ENCODE measurements at regions not wholly inside any gene's neighbourhood (a gene's known extent, or its start where the extent isn't known, plus 50 kb on each side); places are given as distances from the start of the nearest gene placed in this dataset.

DNA sequence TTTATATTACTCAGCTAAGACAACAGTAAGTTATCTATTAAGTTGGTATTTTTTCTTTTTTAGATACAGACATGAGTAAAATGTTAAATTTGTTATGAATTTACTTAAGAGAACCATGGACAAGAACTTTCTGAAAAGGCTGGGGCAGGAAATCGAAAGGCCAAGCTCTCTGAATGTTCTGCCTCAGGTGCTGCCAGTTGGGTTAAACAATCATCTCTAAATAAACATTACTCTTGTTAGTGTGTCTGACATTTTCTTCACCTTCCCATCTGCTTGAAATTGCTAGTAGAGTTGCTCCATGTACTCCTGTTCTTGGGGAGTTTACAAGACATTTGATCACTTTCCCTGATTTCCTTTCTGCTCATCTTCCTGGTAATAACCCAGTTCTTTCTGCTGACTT is 87.5 kb downstream of the ANKRD7 start:
- H3K4me1 ChIP-seq (ENCODE audit: insufficient read depth, low read length, poor library complexity, severe bottlenecking): peaks cover 36% of the 10 kb centered on the region
- no peaks in the 10 kb centered on the region for H3K27me3 ChIP-seq (ENCODE audit: insufficient read depth, low read length, poor library complexity, severe bottlenecking)
- peaks cover 12% of the 10 kb centered on the region; the same call in 1 of the 2 replicates for H3K9me3 ChIP-seq (ENCODE audit: insufficient read depth, low read depth, low read length)
- 0 out of 2 replicates have a peak, but pooled peaks cover 12% of the 10 kb centered on the region for H3F3A ChIP-seq (ENCODE audit: low read depth)
- peak overlapping the region; percentile 63 for H3K4me2 ChIP-seq (ENCODE audit: low read depth, low read length, poor library complexity, severe bottlenecking)
- peak overlapping the region; percentile 48 for H3K4me3 ChIP-seq (ENCODE audit: low read length, poor library complexity, severe bottlenecking)
- peak overlapping the region; percentile 61 for H3K9ac ChIP-seq (ENCODE audit: low read depth, low read length, poor library complexity, severe bottlenecking)
- no peaks in the 10 kb centered on the region for H3K9me2 ChIP-seq (replicated peaks; ENCODE audit: low read depth, low read length)
- no peaks in the 10 kb centered on the region for H4K20me1 ChIP-seq (ENCODE audit: insufficient read depth, low read length, poor library complexity, severe bottlenecking)
- H3K36me3 ChIP-seq (ENCODE audit: insufficient read depth, low read length): peaks cover 4% of the 10 kb centered on the region; the same call in 1 of the 2 replicates
- no peaks in the 10 kb centered on the region for H3K79me2 ChIP-seq (ENCODE audit: insufficient read depth, low read length)
- H2AFZ ChIP-seq (ENCODE audit: low read length): 0 out of 2 replicates have a peak overlapping the region, but pooled peaks have one; percentile 5
- TF ChIP-seq EZH2phosphoT487 (IDR thresholded peaks at IDR 0.05; ENCODE audit: borderline replicate concordance): no peak
- TF ChIP-seq, protein P1, sequence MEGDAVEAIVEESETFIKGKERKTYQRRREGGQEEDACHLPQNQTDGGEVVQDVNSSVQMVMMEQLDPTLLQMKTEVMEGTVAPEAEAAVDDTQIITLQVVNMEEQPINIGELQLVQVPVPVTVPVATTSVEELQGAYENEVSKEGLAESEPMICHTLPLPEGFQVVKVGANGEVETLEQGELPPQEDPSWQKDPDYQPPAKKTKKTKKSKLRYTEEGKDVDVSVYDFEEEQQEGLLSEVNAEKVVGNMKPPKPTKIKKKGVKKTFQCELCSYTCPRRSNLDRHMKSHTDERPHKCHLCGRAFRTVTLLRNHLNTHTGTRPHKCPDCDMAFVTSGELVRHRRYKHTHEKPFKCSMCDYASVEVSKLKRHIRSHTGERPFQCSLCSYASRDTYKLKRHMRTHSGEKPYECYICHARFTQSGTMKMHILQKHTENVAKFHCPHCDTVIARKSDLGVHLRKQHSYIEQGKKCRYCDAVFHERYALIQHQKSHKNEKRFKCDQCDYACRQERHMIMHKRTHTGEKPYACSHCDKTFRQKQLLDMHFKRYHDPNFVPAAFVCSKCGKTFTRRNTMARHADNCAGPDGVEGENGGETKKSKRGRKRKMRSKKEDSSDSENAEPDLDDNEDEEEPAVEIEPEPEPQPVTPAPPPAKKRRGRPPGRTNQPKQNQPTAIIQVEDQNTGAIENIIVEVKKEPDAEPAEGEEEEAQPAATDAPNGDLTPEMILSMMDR (conservative IDR thresholded peaks at IDR 0.05; ENCODE audit: low read length): no peak

DNA sequence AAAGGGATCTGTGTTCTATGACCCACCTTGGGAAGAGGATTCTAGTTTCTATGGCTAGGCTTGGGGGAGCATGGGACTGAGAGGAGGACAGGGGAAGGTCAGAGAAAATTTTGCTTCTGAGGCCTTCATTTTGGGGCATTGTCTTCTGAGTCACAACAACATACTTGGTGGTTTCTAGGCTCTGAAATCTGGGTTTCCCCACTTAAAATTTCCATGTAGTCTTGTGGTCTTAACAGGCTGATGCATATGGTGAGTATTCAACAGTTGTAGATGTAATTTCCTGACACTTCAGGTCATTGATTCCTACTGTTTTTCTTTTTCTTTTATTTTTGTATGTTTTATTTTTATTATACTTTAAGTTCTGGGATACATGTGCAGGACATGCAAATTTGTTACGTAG is 88.5 kb downstream of the ANKRD7 start:
- peak overlapping the region; percentile 14 for H3K4me2 ChIP-seq (ENCODE audit: low read depth, low read length, poor library complexity, severe bottlenecking)
- H3K36me3 ChIP-seq (ENCODE audit: insufficient read depth, low read length): peaks cover 4% of the 10 kb centered on the region; the same call in 1 of the 2 replicates
- H4K20me1 ChIP-seq (ENCODE audit: insufficient read depth, low read length, poor library complexity, severe bottlenecking): no peaks in the 10 kb centered on the region
- no peaks in the 10 kb centered on the region for H3K9me2 ChIP-seq (replicated peaks; ENCODE audit: low read depth, low read length)
- TF ChIP-seq EZH2phosphoT487 (IDR thresholded peaks at IDR 0.05; ENCODE audit: borderline replicate concordance): no peak
- TF ChIP-seq, protein P1 (conservative IDR thresholded peaks at IDR 0.05; ENCODE audit: low read length): no peak
- H3K4me3 ChIP-seq (ENCODE audit: low read length, poor library complexity, severe bottlenecking): no peak overlapping the region
- H3F3A ChIP-seq (ENCODE audit: low read depth): 0 out of 2 replicates have a peak, but pooled peaks cover 12% of the 10 kb centered on the region
- no peak overlapping the region for H2AFZ ChIP-seq (ENCODE audit: low read length)
- H3K79me2 ChIP-seq (ENCODE audit: insufficient read depth, low read length): no peaks in the 10 kb centered on the region
- H3K9ac ChIP-seq (ENCODE audit: low read depth, low read length, poor library complexity, severe bottlenecking): peak overlapping the region; percentile 61
- H3K4me1 ChIP-seq (ENCODE audit: insufficient read depth, low read length, poor library complexity, severe bottlenecking): peaks cover 36% of the 10 kb centered on the region
- H3K27me3 ChIP-seq (ENCODE audit: insufficient read depth, low read length, poor library complexity, severe bottlenecking): no peaks in the 10 kb centered on the region
- peaks cover 12% of the 10 kb centered on the region; the same call in 1 of the 2 replicates for H3K9me3 ChIP-seq (ENCODE audit: insufficient read depth, low read depth, low read length)

DNA sequence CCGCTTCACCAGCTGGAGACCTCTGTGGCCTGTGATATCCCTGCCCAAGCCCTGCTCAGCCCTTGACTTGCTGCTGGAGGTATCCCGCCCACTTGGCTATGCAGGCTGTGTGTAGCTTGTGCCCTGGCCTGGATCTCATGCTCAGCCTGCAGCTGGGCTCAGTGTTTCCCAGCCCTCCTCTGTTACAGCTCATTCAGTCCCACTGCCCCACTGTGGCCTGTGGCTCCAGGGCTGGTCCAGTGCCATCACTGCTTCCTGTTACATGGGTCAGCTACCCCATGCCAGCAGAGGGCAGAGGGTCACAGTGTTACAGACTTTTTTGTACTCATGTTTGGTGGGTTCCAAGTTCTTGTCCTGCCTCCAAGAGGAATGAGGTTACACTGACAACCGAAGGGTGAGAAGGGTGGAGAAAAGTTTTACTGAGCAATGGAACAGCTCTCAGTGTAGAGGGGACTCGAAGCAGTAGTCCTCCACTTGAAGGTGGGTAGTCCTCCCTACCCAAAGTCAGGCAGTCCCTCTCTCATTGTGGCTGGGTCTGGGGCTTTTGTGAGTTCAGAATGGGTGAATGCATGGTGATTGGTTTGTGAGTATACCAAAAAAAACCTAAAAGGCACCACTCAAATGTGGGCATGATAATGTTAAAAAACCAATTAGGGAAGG is 100.4 kb downstream of the ANKRD7 start:
- H2AFZ ChIP-seq (ENCODE audit: low read length): peak overlapping the region; percentile 53; the same call in 1 of the 2 replicates

More for the DNA sequence above, 100.4 kb downstream of the ANKRD7 start:
- no peaks in the 10 kb centered on the region for H3K9me2 ChIP-seq (replicated peaks; ENCODE audit: low read depth, low read length)
- H3F3A ChIP-seq (ENCODE audit: low read depth): no peaks in the 10 kb centered on the region
- H3K4me2 ChIP-seq (ENCODE audit: low read depth, low read length, poor library complexity, severe bottlenecking): no peak overlapping the region
- no peaks in the 10 kb centered on the region for H4K20me1 ChIP-seq (ENCODE audit: insufficient read depth, low read length, poor library complexity, severe bottlenecking)
- no peaks in the 10 kb centered on the region for H3K79me2 ChIP-seq (ENCODE audit: insufficient read depth, low read length)
- H3K4me3 ChIP-seq (ENCODE audit: low read length, poor library complexity, severe bottlenecking): no peak overlapping the region
- no peaks in the 10 kb centered on the region for H3K36me3 ChIP-seq (ENCODE audit: insufficient read depth, low read length)
- no peak overlapping the region for H3K9ac ChIP-seq (ENCODE audit: low read depth, low read length, poor library complexity, severe bottlenecking)
- no peak for TF ChIP-seq EZH2phosphoT487 (IDR thresholded peaks at IDR 0.05; ENCODE audit: borderline replicate concordance)
- TF ChIP-seq, protein P1 (conservative IDR thresholded peaks at IDR 0.05; ENCODE audit: low read length): 0 out of 2 replicates have a peak, but pooled peaks have one; percentile 8
- H3K9me3 ChIP-seq (ENCODE audit: insufficient read depth, low read depth, low read length): no peaks in the 10 kb centered on the region
- no peaks in the 10 kb centered on the region for H3K27me3 ChIP-seq (ENCODE audit: insufficient read depth, low read length, poor library complexity, severe bottlenecking)
- peaks cover 41% of the 10 kb centered on the region for H3K4me1 ChIP-seq (ENCODE audit: insufficient read depth, low read length, poor library complexity, severe bottlenecking)

Data from Loucy (cell line).